Hippocampal formation (tissue), 2 donors: ENCODE measurements at regions not wholly inside any gene's neighbourhood (a gene's known extent, or its start where the extent isn't known, plus 50 kb on each side); places are given as distances from the start of the nearest gene placed in this dataset.
"Not testable (repeated sequence)": the region's sequence is repeated elsewhere in the genome, so short reads cannot be mapped to it uniquely, and the experiment has no call there.

Experiments
- DNase-seq, 2 donors: peaks; one replicate each; lab custom pipeline; 2025; lab: John Stamatoyannopoulos, UW

GRCh38 chr2:118464546-118465265 lies 376.4 kb downstream of the INSIG2 start:
- DNase-seq: no peak

GRCh38 chr2:118464046-118464445 lies 375.8 kb downstream of the INSIG2 start:
- no peak for DNase-seq

- no peak for DNase-seq
Observed at GRCh38 chr2:118460425-118460824, 372.2 kb downstream of the INSIG2 start.

- DNase-seq: no peak
Observed at GRCh38 chr2:118459426-118459825, 371.2 kb downstream of the INSIG2 start.

GRCh38 chr2:118457951-118458350 lies 369.7 kb downstream of the INSIG2 start:
- no peak for DNase-seq

- no peak for DNase-seq
Observed at GRCh38 chr2:118449401-118449800, 361.1 kb downstream of the INSIG2 start.

GRCh38 chr2:118443596-118443995 lies 355.3 kb downstream of the INSIG2 start:
- DNase-seq: no peak

- DNase-seq: no peak
Observed at GRCh38 chr2:118442996-118443553, 354.8 kb downstream of the INSIG2 start.

- DNase-seq: no peak
Observed at GRCh38 chr2:118442046-118442445, 353.8 kb downstream of the INSIG2 start.

GRCh38 chr2:118440404-118441098 lies 352.3 kb downstream of the INSIG2 start:
- DNase-seq: no peak

GRCh38 chr2:118437501-118437900 lies 349.2 kb downstream of the INSIG2 start:
- DNase-seq: no peak

- DNase-seq: no peak
Observed at GRCh38 chr2:118431997-118432396, 343.7 kb downstream of the INSIG2 start.

- no peak for DNase-seq
Observed at GRCh38 chr2:118431586-118431985, 343.3 kb downstream of the INSIG2 start.

- DNase-seq: no peak
Observed at GRCh38 chr2:118431165-118431517, 342.9 kb downstream of the INSIG2 start.

GRCh38 chr2:118430510-118431164 lies 342.4 kb downstream of the INSIG2 start:
- no peak for DNase-seq

- DNase-seq: no peak
Observed at GRCh38 chr2:118425191-118425590, 336.9 kb downstream of the INSIG2 start.

GRCh38 chr2:118423776-118424175 lies 335.5 kb downstream of the INSIG2 start:
- no peak for DNase-seq

GRCh38 chr2:118421648-118422047 lies 333.4 kb downstream of the INSIG2 start:
- DNase-seq: no peak

- no peak for DNase-seq
Observed at GRCh38 chr2:118417406-118418120, 329.3 kb downstream of the INSIG2 start.

GRCh38 chr2:118415186-118415585 lies 326.9 kb downstream of the INSIG2 start:
- DNase-seq: not testable (repeated sequence)

GRCh38 chr2:118403658-118404451 lies 315.6 kb downstream of the INSIG2 start:
- no peak for DNase-seq
